ENCODE measurements at regions not wholly inside any gene's neighbourhood (a gene's known extent, or its start where the extent isn't known, plus 50 kb on each side); places are given as distances from the start of the nearest gene placed in this dataset.

- no peak for TF ChIP-seq BHLHE40 (IDR thresholded peaks at IDR 0.05; ENCODE audit: borderline replicate concordance)
- TF ChIP-seq SP1 (IDR thresholded peaks at IDR 0.05): no peak
- no peak for TF ChIP-seq FOXA1 (IDR thresholded peaks at IDR 0.05)
- no peak for TF ChIP-seq ARNT (IDR thresholded peaks at IDR 0.05)
- TF ChIP-seq PKNOX1 (IDR thresholded peaks at IDR 0.05): no peak
These were observed 65.5 kb downstream of the CYP26A1 start for GRCh38 chr10:93139059-93139655.
